Sigmoid colon (tissue), 4 donors: ENCODE measurements at regions not wholly inside any gene's neighbourhood (a gene's known extent, or its start where the extent isn't known, plus 50 kb on each side); places are given as distances from the start of the nearest gene placed in this dataset.

Experiments
- EP300 ChIP-seq, 4 donors: sonication (generic); formaldehyde crosslinking; IDR thresholded peaks; one replicate each; pipeline ENCODE4 v1.6.1; 2017; ENCODE audit warnings: antibody characterized with exemption in 4 of 4
- POLR2A ChIP-seq, 2 donors: fragments of 450-650 bp; IDR thresholded peaks; one replicate each; pipeline ENCODE4 v1.6.1; 2016; ENCODE audit warnings: antibody characterized with exemption in 2 of 2, mild to moderate bottlenecking in 2 of 2, moderate library complexity in 2 of 2
- POLR2AphosphoS5 ChIP-seq, 4 donors: sonication (generic); formaldehyde crosslinking; IDR thresholded peaks; one replicate each; pipeline ENCODE4 v1.6.1; 2017; ENCODE audit warnings: antibody characterized with exemption in 4 of 4
- TF ChIP-seq, protein P1 (sequence below), 4 experiments: fragments of 450-650 bp in 3 of 4; fragments of 200-600 bp in 1 of 4; IDR thresholded peaks; one replicate each; pipeline ENCODE4 v1.5.1; 2016 to 2019; ENCODE audit warnings: antibody characterized with exemption in 4 of 4, mild to moderate bottlenecking in 3 of 4, moderate library complexity in 2 of 4

DNA sequence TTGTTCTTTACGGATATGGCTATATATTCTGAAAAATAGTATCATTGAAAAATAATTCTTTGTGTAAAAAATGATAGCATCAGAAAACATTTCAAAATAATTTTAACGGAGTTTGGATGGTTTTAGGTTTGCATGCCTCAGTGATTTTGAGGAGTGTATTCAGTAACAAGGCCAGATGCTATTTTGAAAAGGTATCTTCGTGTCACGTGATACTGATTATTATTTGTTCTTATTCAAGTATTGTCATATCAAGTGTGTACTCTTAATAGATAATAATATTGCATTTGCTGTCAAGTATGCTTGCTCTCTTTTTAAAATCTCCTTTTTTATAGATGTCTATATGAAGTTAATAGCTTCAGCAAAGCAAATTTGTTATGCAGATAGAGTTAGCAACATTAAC, 313.1 kb upstream of the PTPRD start:
- TF ChIP-seq POLR2A (IDR thresholded peaks at IDR 0.05) (no peak), EP300 (IDR thresholded peaks at IDR 0.05) (no peak), POLR2AphosphoS5 (IDR thresholded peaks at IDR 0.05) (no peak)
- TF ChIP-seq, protein P1, sequence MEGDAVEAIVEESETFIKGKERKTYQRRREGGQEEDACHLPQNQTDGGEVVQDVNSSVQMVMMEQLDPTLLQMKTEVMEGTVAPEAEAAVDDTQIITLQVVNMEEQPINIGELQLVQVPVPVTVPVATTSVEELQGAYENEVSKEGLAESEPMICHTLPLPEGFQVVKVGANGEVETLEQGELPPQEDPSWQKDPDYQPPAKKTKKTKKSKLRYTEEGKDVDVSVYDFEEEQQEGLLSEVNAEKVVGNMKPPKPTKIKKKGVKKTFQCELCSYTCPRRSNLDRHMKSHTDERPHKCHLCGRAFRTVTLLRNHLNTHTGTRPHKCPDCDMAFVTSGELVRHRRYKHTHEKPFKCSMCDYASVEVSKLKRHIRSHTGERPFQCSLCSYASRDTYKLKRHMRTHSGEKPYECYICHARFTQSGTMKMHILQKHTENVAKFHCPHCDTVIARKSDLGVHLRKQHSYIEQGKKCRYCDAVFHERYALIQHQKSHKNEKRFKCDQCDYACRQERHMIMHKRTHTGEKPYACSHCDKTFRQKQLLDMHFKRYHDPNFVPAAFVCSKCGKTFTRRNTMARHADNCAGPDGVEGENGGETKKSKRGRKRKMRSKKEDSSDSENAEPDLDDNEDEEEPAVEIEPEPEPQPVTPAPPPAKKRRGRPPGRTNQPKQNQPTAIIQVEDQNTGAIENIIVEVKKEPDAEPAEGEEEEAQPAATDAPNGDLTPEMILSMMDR (IDR thresholded peaks at IDR 0.05), result no peak
